ENCODE measurements at regions not wholly inside any gene's neighbourhood (a gene's known extent, or its start where the extent isn't known, plus 50 kb on each side); places are given as distances from the start of the nearest gene placed in this dataset.

DNA sequence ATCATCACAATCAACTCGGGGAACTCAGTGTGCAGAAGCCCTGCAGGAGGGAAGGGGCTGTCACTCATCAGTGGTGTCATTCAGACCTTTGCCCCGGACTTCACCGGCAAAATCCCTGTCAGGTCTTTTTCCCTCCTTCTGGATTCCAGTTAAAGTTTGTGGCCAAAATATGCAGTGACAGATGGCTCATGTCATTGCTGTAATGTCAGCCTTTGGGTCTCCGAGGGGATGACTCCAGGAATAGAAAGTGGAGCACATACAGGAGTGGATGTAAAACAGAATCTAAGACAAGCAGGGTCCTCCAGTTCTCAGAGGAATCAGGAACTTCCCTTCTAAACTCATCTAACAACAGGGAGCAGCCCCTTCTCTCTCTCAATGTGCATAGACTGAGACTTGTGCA, 130.3 kb upstream of the RASSF8 start:
- DNase-seq = no peak

DNA sequence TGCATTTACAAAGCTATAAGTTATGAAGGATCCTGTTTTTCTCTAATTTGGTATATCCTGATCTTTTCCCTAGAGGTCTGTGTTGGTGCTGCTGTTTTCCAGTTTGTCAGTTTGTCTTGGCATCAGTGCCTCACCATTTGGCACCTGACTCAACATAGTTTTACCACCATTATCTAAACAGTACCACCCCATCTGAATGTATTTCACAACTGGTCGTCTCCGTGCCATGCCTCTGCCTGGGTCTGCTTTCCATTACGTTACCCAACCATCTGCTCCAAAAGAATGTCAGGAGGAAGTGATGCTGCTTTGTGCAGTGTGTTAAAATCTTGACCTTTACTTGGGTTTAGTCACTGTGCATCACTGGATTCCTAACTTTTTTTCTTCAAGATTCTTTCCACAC, 129.3 kb upstream of the RASSF8 start:
- peak; percentile 23 to 60 for DNase-seq

DNA sequence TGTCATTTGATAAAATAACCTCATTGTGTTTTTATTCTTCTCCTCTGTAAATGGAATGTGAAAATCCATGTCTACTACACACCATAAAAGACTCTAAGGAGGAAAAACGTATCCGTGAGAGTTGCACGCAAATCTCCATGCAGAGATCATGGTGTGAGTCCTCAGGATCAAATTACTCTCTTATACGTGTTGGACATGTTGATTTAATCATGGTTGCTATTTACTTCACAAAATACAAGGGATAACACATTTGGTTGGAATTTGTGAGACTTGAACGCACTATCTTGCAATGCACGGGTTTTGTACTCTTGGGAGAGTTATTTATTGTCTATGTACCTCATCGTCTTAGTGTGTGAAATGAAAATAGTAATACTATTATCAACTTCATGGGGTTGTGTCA, 128.0 kb upstream of the RASSF8 start:
- no peak for DNase-seq

DNA sequence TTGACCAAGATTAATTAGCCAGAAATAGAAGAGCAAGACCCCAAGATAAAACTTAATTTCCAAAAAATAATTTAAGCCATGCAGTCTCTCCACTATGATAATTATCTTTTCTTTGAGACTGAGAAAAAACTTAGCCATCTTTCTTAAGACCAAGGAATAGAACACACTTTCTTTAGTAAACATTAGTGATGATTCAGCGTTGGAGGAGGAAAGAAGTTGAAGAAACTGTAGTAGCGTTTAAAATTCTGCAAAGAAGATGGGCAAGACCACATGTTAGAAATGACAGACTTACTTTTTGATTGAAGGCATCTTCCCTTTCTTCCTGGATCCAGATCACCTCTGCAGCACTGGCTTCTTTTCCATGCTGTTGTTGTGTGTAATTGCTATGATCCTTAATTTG, 124.8 kb upstream of the RASSF8 start:
- DNase-seq = no peak

DNA sequence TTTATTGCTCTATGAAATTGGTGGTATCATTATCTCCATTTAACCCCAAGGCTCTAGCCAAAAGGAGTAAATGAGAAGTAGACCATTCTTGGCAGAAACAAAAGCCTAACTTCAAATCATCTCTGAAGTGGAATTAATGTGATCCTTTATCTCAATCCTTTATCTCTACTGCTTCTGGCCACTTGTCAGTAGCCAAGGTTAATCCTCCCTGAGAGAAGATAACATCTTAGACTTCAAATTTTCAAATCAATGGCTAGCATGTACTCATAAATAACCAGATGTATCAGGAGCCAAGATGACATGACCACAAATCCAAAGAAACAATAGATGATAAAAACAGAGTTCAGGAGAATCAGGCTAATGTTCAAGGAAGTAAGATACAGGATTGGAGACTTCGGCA, 123.1 kb upstream of the RASSF8 start:
- DNase-seq = no peak

DNA sequence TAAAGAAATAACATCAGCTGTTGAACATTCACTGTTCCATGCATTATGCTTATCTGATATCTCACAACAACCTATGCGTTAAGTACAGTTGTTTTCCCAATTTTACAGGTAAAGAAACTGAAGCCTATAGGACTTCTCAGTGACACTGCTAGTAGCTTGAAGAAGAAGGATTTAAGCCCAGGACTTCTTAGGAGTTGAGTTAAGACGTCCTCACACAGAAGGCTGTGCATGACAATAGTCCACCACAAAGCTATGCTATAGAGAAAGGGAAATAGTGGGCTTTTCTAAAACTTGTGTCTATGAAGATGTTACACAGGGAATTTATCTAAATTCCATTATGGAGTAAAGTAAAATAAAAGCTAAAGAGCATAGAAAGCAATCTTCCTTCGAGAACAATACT, 120.5 kb upstream of the RASSF8 start:
- DNase-seq = no peak

DNA sequence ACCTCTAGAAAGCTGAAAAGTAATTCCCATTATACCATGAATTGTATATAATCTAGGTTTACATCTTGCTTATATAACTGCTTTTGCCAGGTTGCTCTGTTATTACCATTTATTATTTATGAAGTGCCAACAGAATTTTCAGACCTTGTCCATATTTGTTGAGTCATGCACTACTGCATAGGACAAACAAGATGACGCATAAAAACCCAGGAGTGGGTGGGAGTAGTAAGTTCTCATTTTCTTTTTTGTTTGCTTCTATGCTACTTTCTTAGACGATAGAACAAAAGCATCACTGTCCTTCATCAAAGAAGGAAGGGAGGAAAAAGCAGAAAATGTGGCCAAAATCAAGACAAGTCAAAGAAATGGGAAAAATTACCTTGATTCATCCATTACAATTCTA, 119.0 kb upstream of the RASSF8 start:
- DNase-seq = peak; percentile 41 to 73

DNA sequence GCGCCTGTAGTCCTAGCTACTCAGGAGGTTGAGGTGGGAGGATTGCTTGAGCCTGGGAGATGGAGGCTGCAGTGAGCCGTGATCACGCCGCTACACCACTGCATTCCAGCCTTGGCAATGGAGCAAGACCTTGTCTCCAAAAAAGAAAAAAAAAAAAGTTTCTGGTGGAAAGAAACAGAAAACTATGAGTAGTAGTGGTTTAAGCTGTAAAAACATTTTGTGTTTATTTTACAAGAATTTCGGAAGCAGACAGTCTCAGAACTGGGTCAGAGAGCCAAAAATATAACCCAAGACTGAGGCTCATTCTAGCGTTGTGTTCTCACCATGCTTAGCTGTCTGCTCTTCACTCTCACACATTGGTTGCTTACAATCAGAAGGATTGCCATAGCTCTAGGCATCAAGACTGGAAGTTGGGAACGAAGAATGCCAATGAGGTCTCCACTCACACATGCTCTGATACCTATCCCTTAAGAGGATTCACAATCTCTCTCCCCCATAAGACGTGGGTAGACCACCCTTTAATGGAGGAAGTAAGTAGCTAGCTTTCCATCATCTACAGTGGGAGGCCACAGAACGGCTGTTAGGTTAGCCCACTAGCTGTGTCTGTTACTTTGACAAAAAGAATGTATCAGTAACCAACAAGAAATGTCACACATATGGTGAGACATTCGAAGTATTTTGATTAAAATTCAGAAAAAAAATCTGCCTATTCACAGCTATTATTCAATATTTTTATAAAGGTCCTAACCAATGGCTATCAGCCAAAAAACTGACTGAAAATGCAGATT, 117.6 kb upstream of the RASSF8 start:
- no peak for DNase-seq

DNA sequence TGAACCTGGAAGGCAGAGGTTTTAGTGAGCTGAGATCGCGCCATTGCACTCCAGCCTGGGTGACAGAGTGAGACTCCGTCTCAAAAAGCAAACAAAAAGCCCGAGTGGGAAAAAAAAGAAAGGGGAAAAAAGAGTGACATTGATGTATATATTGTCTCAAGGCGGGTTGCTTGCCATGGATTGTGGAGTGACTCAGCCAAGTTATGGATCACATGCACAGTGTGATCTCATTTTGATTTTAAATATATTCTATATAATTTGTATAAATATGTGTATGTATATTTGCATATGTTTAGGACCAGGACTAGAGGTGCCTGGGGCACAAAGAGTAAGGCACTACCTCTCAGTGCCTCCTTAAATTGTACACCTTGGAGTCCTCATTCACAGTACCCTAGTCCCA, 116.2 kb upstream of the RASSF8 start:
- DNase-seq = no peak

DNA sequence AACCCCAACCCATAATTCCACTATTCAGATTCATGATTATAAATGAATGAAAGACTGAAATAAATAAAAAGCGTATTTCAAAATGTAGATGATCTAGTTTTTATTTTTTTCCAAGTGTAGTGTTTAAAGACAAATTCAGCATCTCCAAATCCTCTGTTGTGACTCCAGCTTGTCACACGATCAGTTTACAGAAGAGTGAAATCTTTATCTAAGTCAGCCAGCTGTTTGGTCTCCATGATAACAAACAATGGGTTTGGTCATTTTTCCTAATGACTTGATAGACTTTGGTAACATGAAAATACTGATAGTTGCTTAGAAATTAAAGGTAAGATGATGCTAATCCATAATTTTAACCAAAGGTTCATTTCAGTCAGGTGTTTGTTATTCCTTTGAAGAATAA, 114.5 kb upstream of the RASSF8 start:
- no peak for DNase-seq

DNA sequence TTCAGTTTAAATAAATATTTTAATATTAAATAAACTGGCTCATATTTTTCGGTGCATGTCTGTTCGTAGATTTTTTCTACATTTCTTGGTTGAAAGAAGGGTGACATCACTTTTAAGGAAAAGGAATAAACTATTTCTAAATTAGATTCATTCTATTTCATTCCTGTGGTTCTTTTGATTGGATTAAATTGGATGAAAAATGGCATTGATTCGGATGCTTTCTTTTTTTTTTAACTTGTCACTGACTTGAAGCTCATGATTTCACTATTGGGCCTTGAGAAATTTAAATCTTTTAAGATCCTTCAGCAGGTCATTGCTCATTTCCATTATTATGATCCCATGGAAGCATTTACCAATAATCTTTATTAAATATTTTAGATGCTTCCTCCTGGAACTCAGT, 113.1 kb upstream of the RASSF8 start:
- DNase-seq = no peak

DNA sequence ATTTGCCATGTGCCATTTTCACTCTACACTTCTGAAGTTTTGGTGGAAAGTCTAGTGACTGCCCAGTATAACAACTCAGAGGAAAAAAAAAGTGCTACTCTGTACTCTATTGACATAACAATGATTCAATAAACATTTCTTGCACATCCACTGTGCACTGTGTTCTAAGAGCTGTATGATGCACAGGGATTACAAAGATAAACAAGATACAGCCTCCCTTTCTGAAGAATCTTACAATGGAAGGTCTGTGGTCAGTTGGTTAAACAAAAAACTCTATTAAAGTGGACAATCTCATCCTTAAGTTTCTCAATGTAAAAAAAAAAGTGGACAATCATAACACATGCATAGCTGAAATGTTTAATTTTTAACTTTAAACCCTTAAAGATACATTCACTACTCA, 105.7 kb upstream of the RASSF8 start:
- DNase-seq = no peak

DNA sequence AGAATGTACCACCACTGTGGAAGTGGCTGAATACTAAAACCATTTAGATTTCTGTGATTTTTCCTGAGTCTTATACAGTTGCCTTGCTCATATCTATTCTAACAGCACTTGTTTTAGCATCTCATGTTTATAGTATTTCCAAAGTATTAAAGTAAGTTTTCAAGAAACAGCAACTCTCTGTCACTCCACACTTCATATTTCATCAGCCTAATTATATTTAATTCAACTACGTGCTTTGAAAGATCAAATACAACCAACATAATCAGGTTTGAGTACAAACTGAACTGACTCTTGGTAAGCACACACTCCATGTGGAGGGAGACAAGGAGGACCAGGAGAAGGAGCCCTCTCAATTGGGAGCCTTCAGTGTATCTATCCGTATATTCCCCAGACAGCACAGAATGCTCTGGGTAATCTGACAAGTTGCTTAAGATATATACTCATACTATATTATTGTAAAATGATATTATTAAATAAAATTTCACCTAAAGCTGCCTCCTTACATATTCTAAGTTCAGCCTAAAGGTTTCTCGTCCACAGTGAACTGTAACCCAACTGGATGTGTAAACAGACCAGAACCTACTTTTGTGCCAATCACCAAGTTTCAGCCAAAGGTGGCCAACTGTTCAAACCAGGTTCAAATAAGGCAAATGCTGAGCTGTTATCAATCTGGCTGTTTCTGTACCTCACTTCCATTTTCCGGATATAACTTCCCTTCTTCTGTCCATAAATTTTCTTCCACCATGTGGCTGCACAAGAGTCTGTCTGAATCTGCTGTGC, 105.0 kb upstream of the RASSF8 start:
- no peak for DNase-seq

DNA sequence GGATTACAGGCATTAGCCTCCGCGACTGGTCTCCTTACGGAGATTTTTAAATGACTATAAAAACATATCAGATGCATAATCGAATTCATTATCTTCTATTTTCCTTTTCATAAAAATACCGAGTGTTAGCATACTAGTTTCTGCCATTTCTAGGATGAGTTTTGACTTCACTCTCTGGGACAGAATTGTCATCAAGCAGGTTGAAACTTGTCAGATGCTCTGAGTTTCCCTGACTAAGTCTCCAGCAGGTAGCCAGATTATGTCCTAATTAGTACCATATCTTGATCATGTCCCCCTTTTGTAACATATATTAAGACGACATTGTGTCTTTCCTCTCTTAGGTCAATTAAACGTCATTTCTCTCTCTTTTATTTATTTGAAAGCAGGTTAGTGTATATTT, 103.5 kb upstream of the RASSF8 start:
- no peak for DNase-seq

DNA sequence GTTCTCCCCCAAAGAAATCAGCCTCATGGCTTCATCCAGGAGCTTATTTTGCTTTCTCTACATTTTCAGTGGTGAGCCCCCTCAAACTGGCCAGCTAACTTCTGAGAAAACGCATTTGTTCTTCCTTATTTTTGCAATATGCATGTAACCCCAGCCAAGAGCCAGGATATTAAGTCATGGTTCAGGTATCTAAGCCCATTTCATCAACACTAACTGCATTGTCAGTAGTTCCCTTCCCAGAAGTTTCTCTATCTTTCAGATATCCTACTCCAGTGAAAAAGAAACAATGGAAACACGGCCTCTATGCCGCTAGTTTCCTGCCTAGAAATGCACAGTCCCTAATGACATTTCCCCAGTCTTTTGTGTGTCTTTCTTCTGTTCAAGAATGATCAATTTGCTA, 102.8 kb upstream of the RASSF8 start:
- no peak for DNase-seq

DNA sequence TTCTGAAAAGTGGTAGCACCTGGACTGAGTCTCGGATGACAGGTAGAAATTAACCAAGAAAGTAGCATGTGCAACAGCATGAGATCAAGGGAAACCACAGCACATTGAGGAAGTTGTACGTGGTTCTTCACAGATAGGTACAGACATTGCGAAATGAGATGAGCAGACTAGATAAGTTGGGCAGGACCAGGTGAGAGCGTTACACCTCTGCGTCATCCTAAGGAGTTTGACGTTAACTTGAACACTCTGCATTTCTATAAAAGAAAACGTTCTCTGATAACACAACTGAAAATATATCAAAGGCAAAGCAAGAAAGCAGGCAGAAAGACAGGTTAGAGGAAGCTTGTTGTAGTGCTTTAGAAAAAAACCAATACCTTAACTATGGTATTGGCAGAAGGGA, 98.5 kb upstream of the RASSF8 start:
- DNase-seq = no peak

DNA sequence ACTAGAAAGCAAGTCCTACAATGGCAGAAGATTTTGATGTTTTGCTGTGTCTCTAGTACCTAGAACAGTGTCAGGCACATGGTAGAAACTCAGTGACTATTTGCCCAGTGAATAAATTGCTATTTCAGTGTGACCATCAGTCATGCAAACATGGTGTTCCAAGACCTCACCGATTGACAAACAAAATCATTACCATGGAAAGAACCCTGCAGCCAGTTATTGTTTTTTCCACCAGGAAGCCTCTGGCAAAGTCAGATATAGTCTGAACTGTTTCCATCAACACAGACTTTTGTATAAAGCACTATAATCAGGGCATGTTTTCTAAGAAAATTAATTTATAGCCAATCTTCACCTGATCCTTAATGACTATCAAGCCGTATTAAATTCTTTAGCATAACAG, 97.3 kb upstream of the RASSF8 start:
- DNase-seq = no peak

DNA sequence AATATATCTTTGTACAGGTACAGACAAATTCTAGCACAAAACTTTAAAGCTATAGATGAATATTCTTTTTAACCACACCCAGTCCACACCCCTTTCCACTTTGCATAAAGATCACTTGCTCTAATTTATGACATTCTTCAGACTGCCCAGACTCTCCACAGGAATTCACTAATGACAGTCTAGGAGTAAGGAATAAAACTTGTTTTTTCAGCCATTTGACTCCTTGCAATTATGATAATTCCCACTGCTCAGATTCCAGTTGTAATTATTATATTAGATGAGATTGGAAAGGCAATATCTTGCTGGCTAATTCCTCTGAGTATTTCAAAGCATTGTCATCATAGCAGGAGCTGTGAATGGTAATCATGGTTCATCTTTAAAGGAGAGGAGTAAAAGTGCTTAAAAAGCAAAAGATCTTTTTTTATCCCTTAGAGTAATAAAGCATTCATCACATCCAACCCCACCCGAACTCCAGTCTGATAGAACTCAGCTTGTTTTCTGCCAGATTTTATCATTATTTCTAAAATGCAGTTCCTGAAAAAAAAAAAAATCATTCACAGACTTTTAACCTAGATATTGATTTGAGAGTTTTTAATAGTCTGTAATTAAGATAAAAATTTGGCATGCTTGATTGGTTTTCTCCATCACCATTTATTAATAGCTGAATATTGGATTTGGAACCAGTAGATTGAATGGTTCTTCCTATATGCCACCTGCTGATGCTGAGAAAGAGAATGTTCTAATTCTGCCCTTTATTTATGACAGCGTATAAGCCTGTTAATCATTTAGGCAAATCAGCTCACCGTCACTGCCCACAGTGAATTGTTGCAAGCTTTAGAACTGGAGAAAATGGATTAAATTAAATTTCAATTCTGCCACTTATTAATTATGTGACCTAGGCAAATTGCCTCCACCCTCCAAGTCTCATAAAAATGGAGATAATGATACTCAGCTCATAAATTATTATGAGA, 93.9 kb upstream of the RASSF8 start:
- no peak for DNase-seq

DNA sequence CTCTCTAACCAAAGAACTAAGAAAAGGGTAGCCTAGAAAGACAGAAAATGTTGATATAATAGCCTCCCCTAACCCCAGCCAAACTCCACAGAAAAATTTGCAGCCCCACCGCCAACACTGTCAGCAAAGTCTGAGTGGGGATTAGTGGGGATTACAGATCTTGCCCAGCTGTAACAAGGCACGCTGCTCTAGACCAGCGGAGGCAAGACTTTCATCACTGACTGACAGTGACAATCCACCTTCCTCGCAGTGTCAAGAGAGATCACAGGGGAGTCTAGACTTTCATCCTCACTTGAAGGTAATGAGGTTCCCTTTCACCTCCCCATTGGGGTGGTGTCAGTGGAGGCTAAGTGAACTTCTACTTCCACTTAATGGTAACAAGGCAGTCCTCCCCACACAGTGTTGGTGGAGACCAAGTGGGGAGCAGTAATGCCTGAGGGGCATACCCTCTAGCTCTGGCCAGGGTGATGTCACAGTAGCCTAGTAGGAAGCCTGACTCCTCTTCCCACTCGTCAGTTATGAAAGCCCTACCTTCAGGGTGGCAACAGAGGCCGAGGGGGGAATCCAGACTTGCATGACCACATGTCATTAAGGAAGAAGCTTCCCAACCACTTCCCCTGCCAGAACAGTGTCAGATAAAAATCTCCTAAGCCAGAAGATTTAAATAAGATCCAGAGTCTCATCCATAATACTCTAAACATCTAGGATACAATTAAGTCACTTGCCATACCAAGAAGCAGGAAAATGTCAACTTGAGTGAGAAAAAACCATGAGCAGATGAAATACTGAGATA, 91.7 kb upstream of the RASSF8 start:
- DNase-seq = peak; percentile 83 to 96

DNA sequence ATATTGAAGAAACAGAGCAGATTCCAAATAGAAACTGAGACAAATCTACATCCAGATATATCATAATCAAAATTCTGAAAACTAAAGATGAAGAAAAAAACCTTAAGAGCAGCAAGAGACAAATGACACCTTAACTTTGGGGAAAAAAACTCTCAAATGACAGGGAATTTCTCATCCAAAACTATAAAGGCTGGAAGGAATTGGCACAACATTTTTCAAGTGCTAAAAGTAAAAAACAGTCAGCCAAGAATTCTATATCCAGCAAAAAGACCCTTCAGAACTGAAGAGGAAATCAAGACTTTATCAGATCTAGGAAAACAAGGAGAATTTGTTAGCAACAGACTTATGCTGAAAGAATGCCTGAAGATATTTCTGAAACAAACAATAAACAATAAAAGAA, 90.3 kb upstream of the RASSF8 start:
- DNase-seq = no peak

DNA sequence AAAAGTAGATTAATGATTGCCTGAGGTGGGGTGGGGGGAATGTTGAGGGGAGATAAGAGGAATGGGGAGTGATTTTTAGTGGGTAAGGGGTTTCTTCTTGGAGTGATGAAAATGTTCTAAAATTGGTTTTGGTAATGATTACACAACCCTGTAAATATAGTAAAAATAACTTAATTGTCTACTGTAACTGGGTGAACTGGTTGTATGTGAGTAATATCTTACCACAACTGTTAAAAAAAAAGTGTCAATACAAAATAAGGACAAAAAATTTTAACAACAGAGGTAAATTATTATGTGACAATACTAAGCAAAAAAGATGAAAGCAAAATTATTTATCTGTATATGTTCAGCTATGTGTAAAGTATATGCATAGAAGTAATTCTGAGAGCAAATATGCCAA, 86.3 kb upstream of the RASSF8 start:
- DNase-seq = no peak

DNA sequence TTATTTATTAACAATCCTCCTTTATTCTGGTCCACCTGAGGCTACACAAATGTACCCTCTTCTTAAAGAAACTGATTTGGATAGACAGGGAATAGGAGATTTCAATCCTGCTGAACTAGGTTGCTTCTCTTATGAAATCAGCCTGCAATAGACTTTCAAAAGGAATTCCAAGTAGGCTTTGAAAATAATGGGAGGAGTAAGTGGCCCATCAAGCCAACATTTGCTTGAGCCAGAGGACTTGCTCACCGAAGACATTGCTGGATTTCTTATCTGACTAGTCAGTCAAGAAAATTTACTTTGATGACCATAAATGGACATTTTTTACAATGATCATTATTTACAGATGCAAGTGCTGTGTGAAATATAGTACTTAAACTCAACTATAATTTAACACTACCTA, 82.8 kb upstream of the RASSF8 start:
- no peak for DNase-seq

Data from inflammatory macrophage (primary cell).